ENCODE measurements at regions not wholly inside any gene's neighbourhood (a gene's known extent, or its start where the extent isn't known, plus 50 kb on each side); places are given as distances from the start of the nearest gene placed in this dataset.

DNA sequence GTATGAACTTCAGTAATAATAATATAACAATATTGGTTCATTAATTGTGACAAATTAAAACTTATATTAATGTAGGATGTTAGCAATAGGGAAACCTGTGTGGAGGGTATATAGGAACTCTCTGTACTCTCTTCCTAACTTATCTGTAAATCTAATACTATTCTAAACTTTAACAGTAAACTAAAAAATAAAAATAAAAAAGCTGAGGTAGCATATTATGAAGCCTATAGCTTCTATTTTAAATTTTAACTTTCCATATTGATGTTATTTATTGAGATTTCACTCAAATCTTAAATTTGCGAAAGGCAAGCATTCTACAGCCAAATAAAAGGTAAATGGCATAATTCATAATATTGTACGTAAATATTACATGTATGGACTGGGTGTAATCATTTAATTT lies 326.4 kb downstream of the MEI4 start:
- TF ChIP-seq, protein P1, sequence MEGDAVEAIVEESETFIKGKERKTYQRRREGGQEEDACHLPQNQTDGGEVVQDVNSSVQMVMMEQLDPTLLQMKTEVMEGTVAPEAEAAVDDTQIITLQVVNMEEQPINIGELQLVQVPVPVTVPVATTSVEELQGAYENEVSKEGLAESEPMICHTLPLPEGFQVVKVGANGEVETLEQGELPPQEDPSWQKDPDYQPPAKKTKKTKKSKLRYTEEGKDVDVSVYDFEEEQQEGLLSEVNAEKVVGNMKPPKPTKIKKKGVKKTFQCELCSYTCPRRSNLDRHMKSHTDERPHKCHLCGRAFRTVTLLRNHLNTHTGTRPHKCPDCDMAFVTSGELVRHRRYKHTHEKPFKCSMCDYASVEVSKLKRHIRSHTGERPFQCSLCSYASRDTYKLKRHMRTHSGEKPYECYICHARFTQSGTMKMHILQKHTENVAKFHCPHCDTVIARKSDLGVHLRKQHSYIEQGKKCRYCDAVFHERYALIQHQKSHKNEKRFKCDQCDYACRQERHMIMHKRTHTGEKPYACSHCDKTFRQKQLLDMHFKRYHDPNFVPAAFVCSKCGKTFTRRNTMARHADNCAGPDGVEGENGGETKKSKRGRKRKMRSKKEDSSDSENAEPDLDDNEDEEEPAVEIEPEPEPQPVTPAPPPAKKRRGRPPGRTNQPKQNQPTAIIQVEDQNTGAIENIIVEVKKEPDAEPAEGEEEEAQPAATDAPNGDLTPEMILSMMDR (IDR thresholded peaks at IDR 0.05; ENCODE audit: low read depth, low read length), result no peak

DNA sequence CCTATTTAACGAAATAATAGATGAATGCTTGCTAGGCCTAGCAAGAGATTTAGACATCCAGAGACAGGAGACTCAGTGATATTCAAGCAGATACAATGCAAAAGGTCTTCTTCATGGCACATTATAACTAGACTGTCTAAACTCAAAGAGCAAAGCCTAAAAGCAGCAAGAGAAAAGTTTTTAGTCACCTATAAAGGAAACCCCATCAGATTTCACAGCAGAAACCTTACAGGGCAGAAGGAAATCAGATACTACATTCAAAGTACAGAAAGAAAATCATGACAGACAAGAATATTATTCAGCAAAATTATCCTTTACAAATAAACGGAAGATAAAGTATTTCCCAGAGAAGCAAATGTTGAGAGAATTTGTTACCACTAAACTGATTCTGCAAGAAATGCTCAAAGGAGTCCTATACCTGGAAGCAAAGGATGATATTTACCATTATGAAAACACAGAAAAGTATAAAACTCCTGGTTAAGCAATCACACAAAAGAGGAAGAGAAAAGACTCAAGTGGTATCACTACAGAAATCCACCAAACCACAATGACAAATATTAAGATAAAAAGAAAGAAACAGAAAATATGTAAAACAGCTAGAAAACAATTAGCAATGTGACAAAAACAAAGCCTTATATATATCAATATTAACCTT lies 333.7 kb downstream of the MEI4 start:
- no peak overlapping the region for H3K4me3 ChIP-seq (replicated peaks in 1 of 2; ENCODE audit: low read depth in 2 of 2, low read length in 2 of 2)
- TF ChIP-seq, protein P1 (IDR thresholded peaks at IDR 0.05; ENCODE audit: low read depth, low read length), result no peak
- no peak for DNase-seq (ENCODE audit: low read depth in 2 of 2)

More for the DNA sequence above, 326.4 kb downstream of the MEI4 start:
- H3K4me3 ChIP-seq (replicated peaks in 1 of 2; ENCODE audit: low read depth in 2 of 2, low read length in 2 of 2), result no peak overlapping the region
- no peak for DNase-seq (ENCODE audit: low read depth in 2 of 2)

DNA sequence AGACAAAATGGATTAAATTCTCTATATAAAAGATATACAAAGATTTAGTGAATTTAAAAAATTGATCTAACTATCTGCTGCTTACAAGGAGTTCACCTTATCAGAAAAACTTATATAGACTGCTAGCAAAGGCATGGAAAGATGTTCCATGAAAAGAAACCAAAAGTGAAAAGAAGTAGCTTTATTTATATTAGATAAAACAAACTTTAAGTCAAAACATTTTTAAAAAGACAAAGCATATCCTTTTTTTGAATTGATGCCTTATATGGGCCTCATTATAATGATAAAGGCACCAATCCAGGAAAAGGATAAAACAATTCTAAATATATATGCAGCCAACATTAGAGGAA lies 334.2 kb downstream of the MEI4 start:
- DNase-seq (ENCODE audit: low read depth in 2 of 2), result no peak
- H3K4me3 ChIP-seq (replicated peaks in 1 of 2; ENCODE audit: low read depth in 2 of 2, low read length in 2 of 2), result no peak overlapping the region
- TF ChIP-seq, protein P1 (IDR thresholded peaks at IDR 0.05; ENCODE audit: low read depth, low read length), result no peak

DNA sequence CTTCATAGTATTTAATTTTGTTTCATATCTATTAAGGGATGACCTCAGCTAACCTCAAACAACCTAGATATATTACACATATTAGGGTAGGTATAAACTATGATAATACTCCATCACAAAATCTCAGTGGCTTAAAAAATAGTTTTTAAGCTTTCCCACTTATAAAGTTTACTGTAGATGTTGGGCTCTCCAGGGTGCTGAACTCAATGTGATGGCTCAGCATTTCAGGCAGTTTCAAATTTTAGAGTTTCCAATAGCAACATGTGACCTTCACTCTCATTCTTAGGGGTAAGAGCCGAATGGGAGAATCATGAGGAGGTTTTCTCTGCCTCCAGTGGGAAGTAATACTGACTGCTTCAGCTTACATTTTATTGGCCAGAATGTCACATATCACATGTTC lies 357.3 kb downstream of the MEI4 start:
- no peak for DNase-seq (ENCODE audit: low read depth in 2 of 2)
- no peak overlapping the region for H3K4me3 ChIP-seq (replicated peaks in 1 of 2; ENCODE audit: low read depth in 2 of 2, low read length in 2 of 2)
- TF ChIP-seq, protein P1 (IDR thresholded peaks at IDR 0.05; ENCODE audit: low read depth, low read length), result no peak

DNA sequence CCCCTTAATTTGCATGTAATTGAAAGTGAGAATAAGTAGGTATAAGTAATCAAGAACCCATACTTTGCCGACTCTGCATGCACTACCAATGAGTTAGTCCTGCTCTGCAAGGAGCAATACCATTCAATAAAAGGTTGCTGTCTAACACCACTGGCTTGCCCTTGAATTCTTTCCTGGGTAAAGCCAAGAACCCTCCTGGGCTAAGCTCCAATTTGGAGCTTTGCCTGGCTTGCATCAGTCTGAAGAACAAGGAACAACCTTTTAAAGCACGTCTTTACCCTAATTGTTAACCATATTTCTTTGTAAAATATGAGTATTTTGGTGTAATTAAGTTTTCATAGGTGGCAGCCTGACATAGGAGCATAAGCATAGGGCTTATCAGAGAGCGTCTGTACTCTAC lies 367.7 kb downstream of the MEI4 start:
- no peak for DNase-seq (ENCODE audit: low read depth in 2 of 2)
- H3K4me3 ChIP-seq (replicated peaks in 1 of 2; ENCODE audit: low read depth in 2 of 2, low read length in 2 of 2), result no peak overlapping the region
- TF ChIP-seq, protein P1 (IDR thresholded peaks at IDR 0.05; ENCODE audit: low read depth, low read length), result no peak

DNA sequence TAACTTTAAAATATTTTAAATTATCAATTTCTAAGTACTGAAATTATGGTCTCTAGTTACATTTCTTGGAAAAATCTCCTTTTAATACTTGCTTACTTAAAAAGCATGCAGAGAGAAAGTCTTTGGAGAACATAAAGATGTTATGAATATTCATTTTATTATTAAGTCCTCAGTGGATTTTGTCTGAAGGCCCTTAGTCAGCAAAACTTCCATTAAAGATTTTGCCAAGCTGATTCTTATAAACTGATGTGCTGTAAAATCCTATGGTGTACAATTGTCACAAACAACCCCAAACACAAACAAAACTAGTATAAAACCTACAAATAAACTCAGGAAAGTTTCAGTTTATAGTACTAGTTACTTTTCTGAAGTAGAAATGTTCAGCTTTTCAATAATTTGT lies 372.7 kb downstream of the MEI4 start:
- H3K4me3 ChIP-seq (replicated peaks in 1 of 2; ENCODE audit: low read depth in 2 of 2, low read length in 2 of 2), result no peak overlapping the region
- TF ChIP-seq, protein P1 (IDR thresholded peaks at IDR 0.05; ENCODE audit: low read depth, low read length), result no peak
- no peak for DNase-seq (ENCODE audit: low read depth in 2 of 2)

DNA sequence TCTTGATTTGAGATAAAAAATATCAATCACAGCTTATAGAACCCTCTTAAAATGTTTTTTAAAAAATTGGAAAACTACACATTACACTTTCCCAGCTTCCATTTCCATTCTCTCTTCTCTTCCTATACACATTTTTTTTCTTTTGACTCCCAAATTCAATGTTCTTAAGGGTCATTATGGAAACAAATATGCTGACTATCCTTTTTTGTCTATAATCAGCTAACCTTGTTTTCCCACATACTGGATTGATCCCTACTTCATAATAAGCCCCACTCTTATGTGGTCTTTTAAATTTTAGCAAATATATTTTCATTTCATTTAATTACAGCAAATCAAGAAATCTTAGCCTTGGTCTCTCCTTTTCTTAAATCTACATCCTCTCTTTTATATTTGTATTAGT lies 378.4 kb downstream of the MEI4 start:
- TF ChIP-seq, protein P1 (IDR thresholded peaks at IDR 0.05; ENCODE audit: low read depth, low read length), result no peak
- no peak for DNase-seq (ENCODE audit: low read depth in 2 of 2)
- no peak overlapping the region for H3K4me3 ChIP-seq (replicated peaks in 1 of 2; ENCODE audit: low read depth in 2 of 2, low read length in 2 of 2)

Measured in cardiac fibroblast (primary cell).